Breast epithelium (tissue), 3 donors: ENCODE measurements at regions not wholly inside any gene's neighbourhood (a gene's known extent, or its start where the extent isn't known, plus 50 kb on each side); places are given as distances from the start of the nearest gene placed in this dataset.

Experiments
- POLR2AphosphoS5 ChIP-seq, 3 donors: sonication (generic); formaldehyde crosslinking; IDR thresholded peaks; one replicate each; pipeline ENCODE4 v1.6.1; 2017; ENCODE audit warnings: antibody characterized with exemption in 3 of 3
- TF ChIP-seq, protein P1 (sequence below), 3 donors: fragments of 450-650 bp; IDR thresholded peaks; one replicate each; pipeline ENCODE4 v1.5.1; 2016 to 2017; ENCODE audit warnings: antibody characterized with exemption in 3 of 3, mild to moderate bottlenecking in 3 of 3, moderate library complexity in 3 of 3

DNA sequence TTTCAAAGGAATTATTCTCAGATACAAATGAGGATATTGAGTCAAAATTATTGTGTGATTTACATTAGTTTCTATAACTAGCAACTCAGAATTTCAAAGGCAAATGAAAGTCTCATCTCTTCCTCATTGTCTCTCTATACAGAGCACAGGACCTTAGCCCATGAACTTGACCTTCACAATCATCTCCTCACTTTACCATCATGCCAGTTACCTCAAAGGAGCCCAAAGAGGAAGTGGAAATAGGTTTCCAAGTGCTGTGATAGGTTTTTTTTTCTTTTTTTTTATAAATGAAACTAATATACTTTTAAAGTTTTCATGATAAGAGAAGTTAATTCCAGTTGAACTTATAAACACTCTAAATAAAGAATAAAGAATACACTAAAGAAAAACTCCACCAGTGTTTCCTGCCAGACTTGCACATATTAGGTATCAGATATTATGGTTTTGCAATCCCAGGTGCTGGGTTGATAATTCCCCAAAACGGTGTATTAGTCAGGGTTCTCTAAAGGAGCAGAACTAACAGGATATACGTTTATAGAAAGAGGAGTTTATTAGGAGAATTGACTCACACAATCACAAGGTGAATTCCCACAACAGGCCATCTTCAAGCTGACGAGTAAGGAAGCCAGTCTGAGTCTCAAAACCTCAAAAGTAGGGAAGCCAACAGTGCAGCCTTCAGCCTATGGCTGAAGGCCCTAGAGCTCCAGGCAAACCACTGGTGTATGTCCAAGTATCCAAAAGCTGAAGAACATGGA, 50.1 kb upstream of the ADAMTS16 start:
- TF ChIP-seq POLR2AphosphoS5 (IDR thresholded peaks at IDR 0.05): no peak
- TF ChIP-seq, protein P1, sequence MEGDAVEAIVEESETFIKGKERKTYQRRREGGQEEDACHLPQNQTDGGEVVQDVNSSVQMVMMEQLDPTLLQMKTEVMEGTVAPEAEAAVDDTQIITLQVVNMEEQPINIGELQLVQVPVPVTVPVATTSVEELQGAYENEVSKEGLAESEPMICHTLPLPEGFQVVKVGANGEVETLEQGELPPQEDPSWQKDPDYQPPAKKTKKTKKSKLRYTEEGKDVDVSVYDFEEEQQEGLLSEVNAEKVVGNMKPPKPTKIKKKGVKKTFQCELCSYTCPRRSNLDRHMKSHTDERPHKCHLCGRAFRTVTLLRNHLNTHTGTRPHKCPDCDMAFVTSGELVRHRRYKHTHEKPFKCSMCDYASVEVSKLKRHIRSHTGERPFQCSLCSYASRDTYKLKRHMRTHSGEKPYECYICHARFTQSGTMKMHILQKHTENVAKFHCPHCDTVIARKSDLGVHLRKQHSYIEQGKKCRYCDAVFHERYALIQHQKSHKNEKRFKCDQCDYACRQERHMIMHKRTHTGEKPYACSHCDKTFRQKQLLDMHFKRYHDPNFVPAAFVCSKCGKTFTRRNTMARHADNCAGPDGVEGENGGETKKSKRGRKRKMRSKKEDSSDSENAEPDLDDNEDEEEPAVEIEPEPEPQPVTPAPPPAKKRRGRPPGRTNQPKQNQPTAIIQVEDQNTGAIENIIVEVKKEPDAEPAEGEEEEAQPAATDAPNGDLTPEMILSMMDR (IDR thresholded peaks at IDR 0.05): no peak
